HepG2 (cell line): ENCODE measurements at regions not wholly inside any gene's neighbourhood (a gene's known extent, or its start where the extent isn't known, plus 50 kb on each side); places are given as distances from the start of the nearest gene placed in this dataset.

Experiments
- CEBPB ChIP-seq: IDR thresholded peaks from 2 replicates; pipeline ENCODE4 v1.6.1; 2011; ENCODE audit warnings: low read depth, low read length, improper control_type of control experiment, borderline replicate concordance
- CREB3 ChIP-seq: sonication (generic); formaldehyde crosslinking; IDR thresholded peaks from 2 replicates; pipeline ENCODE4 v1.5.0; 2020; ENCODE audit warnings: missing genetic modification reagents
- CREBL2 ChIP-seq: sonication (generic); formaldehyde crosslinking; IDR thresholded peaks from 2 replicates; pipeline ENCODE4 v1.8.1; 2023; ENCODE audit warnings: missing genetic modification reagents, mild to moderate bottlenecking, borderline replicate concordance
- CTCF ChIP-seq: sonication (generic); formaldehyde crosslinking; IDR thresholded peaks from 2 replicates; pipeline ENCODE4 v1.5.0; 2020; ENCODE audit warnings: mild to moderate bottlenecking, missing genetic modification reagents, moderate library complexity
- NCOA5 ChIP-seq: sonication (generic); formaldehyde crosslinking; IDR thresholded peaks from 2 replicates; pipeline ENCODE4 v1.4.0; 2020; ENCODE audit warnings: missing genetic modification reagents
- POLR2A ChIP-seq, 2 experiments: IDR thresholded peaks; 2 replicates each; pipeline ENCODE4 v1.6.1; 2011; ENCODE audit warnings: low read depth in 2 of 2, low read length in 2 of 2, mild to moderate bottlenecking in 1 of 2, moderate library complexity in 1 of 2; ENCODE audit not compliant: insufficient read depth in 1 of 2
- SAFB2 ChIP-seq: sonication (generic); formaldehyde crosslinking; IDR thresholded peaks from 2 replicates; pipeline ENCODE4 v1.5.1; 2020; ENCODE audit warnings: missing genetic modification reagents, low read depth, mild to moderate bottlenecking, borderline replicate concordance
- SMAD3 ChIP-seq: sonication (generic); formaldehyde crosslinking; IDR thresholded peaks from 2 replicates; pipeline ENCODE4 v1.4.0; 2020; ENCODE audit warnings: missing genetic modification reagents
- ZBTB7A ChIP-seq: sonication (generic); formaldehyde crosslinking; IDR thresholded peaks from 2 replicates; pipeline ENCODE4 v1.8.0; 2022; ENCODE audit warnings: mild to moderate bottlenecking, missing genetic modification reagents
- ZNF274 ChIP-seq: sonication (generic); formaldehyde crosslinking; IDR thresholded peaks from 2 replicates; pipeline ENCODE4 v1.5.1; 2020; ENCODE audit warnings: mild to moderate bottlenecking, missing genetic modification reagents
- ZSCAN30 ChIP-seq: sonication (generic); formaldehyde crosslinking; IDR thresholded peaks from 2 replicates; pipeline ENCODE4 v1.5.0; 2020; ENCODE audit warnings: mild to moderate bottlenecking, missing genetic modification reagents

- TF ChIP-seq POLR2A (IDR thresholded peaks at IDR 0.05; ENCODE audit: insufficient read depth in 1 of 2, low read depth in 2 of 2, low read length in 2 of 2): no peak
- TF ChIP-seq CREBL2 (CRISPR knock-in tag): no peak
- TF ChIP-seq SAFB2: no peak
- TF ChIP-seq ZSCAN30 (CRISPR knock-in tag): no peak
- no peak for TF ChIP-seq ZNF274 (CRISPR knock-in tag)
- TF ChIP-seq CTCF: no peak
- TF ChIP-seq CREB3 (CRISPR knock-in tag): no peak
- no peak for TF ChIP-seq NCOA5 (CRISPR knock-in tag)
- peak; percentile 61 for TF ChIP-seq CEBPB
- TF ChIP-seq SMAD3 (CRISPR knock-in tag): no peak
- no peak for TF ChIP-seq ZBTB7A (CRISPR knock-in tag)
These were observed 268.3 kb upstream of the MGAT5 start for GRCh38 chr2:133985563-133985962.
